H1 (cell line): ENCODE measurements at regions not wholly inside any gene's neighbourhood (a gene's known extent, or its start where the extent isn't known, plus 50 kb on each side); places are given as distances from the start of the nearest gene placed in this dataset.

ENCODE experiments used
- CTCF ChIA-PET: fragments of 300-600 bp; sonication (Branson Sonifier 250); formaldehyde crosslinking; loops from one replicate; lab custom pipeline; 2021; ENCODE audit not compliant: partially characterized antibody; lab: Charles Lee
- POLR2A ChIA-PET: fragments of 300-600 bp; sonication (Branson Sonifier 250); formaldehyde crosslinking; loops from one replicate; lab custom pipeline; 2021; ENCODE audit warnings: inconsistent platforms; ENCODE audit not compliant: partially characterized antibody; lab: Charles Lee
- DNase-seq, 2 experiments: peaks; one replicate each; pipeline versions ENCODE4 v3.0.0 to v3.0.0-alpha.2; 2010 to 2022; ENCODE audit warnings: low spot score in 2 of 2, low read depth in 1 of 2, mixed read lengths in 1 of 2
- FAIRE-seq: peaks from 2 replicates; lab custom pipeline; 2011; peaks lifted over from hg19 to GRCh38; lab: Jason Lieb, UNC
- H2AFZ ChIP-seq: 2 replicates; pipeline ENCODE4 v1.8.1; 2012; ENCODE audit warnings: low read length, inconsistent platforms
- H2AK5ac ChIP-seq: 2 replicates; pipeline ENCODE4 v1.6.1; 2013; ENCODE audit warnings: low read depth, low read length
- H2BK120ac ChIP-seq: replicated peaks from 2 replicates; pipeline ENCODE3; 2013; ENCODE audit warnings: low read depth, low read length, inconsistent platforms
- H2BK12ac ChIP-seq: 2 replicates; pipeline ENCODE4 v1.6.1; 2013; ENCODE audit warnings: low read depth, low read length
- H2BK15ac ChIP-seq: 2 replicates; pipeline ENCODE4 v1.6.1; 2013; ENCODE audit warnings: low read length
- H2BK20ac ChIP-seq: 2 replicates; pipeline ENCODE4 v1.6.1; 2013; ENCODE audit warnings: low read length
- H2BK5ac ChIP-seq: 2 replicates; pipeline ENCODE4 v1.6.1; 2013; ENCODE audit warnings: low read depth, low read length
- H3K14ac ChIP-seq: 2 replicates; pipeline ENCODE4 v1.6.1; 2013; ENCODE audit warnings: inconsistent platforms; ENCODE audit not compliant: insufficient read length
- H3K18ac ChIP-seq: 2 replicates; pipeline ENCODE4 v1.6.1; 2013; ENCODE audit warnings: low read length; ENCODE audit errors: extremely low read depth
- H3K23ac ChIP-seq: 2 replicates; pipeline ENCODE4 v1.6.1; 2013; ENCODE audit warnings: inconsistent platforms; ENCODE audit not compliant: insufficient read length
- H3K23me2 ChIP-seq: 2 replicates; pipeline ENCODE4 v1.6.1; 2013; ENCODE audit warnings: low read depth, low read length
- H3K27ac ChIP-seq: 2 replicates; pipeline ENCODE4 v1.6.1; 2011; ENCODE audit warnings: low read depth, low read length, inconsistent platforms
- H3K27me3 ChIP-seq, 4 experiments: replicated peaks in 1 of 4; 1 replicate in 1 of 4; 2 replicates in 3 of 4; pipeline versions ENCODE4 v1.6.1 to v1.8.1; 2011 to 2013; ENCODE audit warnings: low read length in 3 of 4, mild to moderate bottlenecking in 3 of 4, inconsistent platforms in 2 of 4, mixed read lengths in 2 of 4, moderate library complexity in 1 of 4; ENCODE audit not compliant: control insufficient read depth in 3 of 4, insufficient read depth in 3 of 4; ENCODE audit errors: extremely low read depth in 1 of 4
- H3K36me3 ChIP-seq, 4 experiments: 2 replicates each; pipeline versions ENCODE4 v1.6.1 to v1.8.1; 2011 to 2013; ENCODE audit warnings: mild to moderate bottlenecking in 4 of 4, low read length in 3 of 4, moderate library complexity in 2 of 4, control low read depth in 1 of 4, inconsistent platforms in 1 of 4; ENCODE audit not compliant: insufficient read depth in 4 of 4, control insufficient read depth in 2 of 4
- H3K4ac ChIP-seq: replicated peaks from 2 replicates; pipeline ENCODE3; 2013; ENCODE audit warnings: low read length, low read depth, mixed read lengths, inconsistent platforms; ENCODE audit not compliant: insufficient read length
- H3K4me1 ChIP-seq, 4 experiments: replicated peaks in 1 of 4; 1 replicate in 1 of 4; 2 replicates in 3 of 4; pipeline versions ENCODE4 v1.6.1 to v1.8.1; 2011 to 2013; ENCODE audit warnings: low read length in 3 of 4, inconsistent platforms in 2 of 4, mixed read lengths in 1 of 4; ENCODE audit not compliant: insufficient read depth in 4 of 4, control insufficient read depth in 3 of 4
- H3K4me2 ChIP-seq, 2 experiments: 2 replicates each; pipeline versions ENCODE4 v1.6.1 to v1.8.1; 2011 to 2013; ENCODE audit warnings: low read depth in 2 of 2, low read length in 2 of 2, control low read depth in 1 of 2, inconsistent platforms in 1 of 2, mild to moderate bottlenecking in 1 of 2; ENCODE audit not compliant: insufficient read depth in 1 of 2
- H3K4me3 ChIP-seq, 4 experiments: fragments of 200-600, 300-600 bp in 1 of 4; sonication (generic), shearing (Covaris generic), sonication (Bioruptor Twin) in 1 of 4; 2 replicates each; pipeline versions ENCODE4 v1.5.1 to v1.8.1; 2011 to 2016; ENCODE audit warnings: low read length in 4 of 4, low read depth in 3 of 4, control low read depth in 2 of 4, inconsistent platforms in 2 of 4, mild to moderate bottlenecking in 2 of 4, mixed read lengths in 1 of 4, moderate library complexity in 1 of 4; ENCODE audit not compliant: insufficient read depth in 2 of 4; ENCODE audit errors: extremely low read depth in 1 of 4
- H3K56ac ChIP-seq: replicated peaks from 2 replicates; pipeline ENCODE3; 2013; ENCODE audit warnings: low read depth, mild to moderate bottlenecking, mixed read lengths, low read length, inconsistent platforms; ENCODE audit not compliant: insufficient read length
- H3K79me1 ChIP-seq: 2 replicates; pipeline ENCODE4 v1.6.1; 2013; ENCODE audit warnings: low read depth, low read length, control low read depth
- H3K79me2 ChIP-seq, 2 experiments: 2 replicates each; pipeline versions ENCODE4 v1.6.1 to v1.8.1; 2012 to 2013; ENCODE audit warnings: low read length in 2 of 2, mild to moderate bottlenecking in 2 of 2, inconsistent platforms in 1 of 2; ENCODE audit not compliant: insufficient read depth in 2 of 2, control insufficient read depth in 1 of 2
- H3K9ac ChIP-seq, 4 experiments: replicated peaks in 1 of 4; 1 replicate in 1 of 4; 2 replicates in 3 of 4; pipeline versions ENCODE4 v1.6.1 to v1.8.1; 2011 to 2013; ENCODE audit warnings: low read depth in 3 of 4, low read length in 3 of 4, control low read depth in 2 of 4, mild to moderate bottlenecking in 2 of 4, moderate library complexity in 2 of 4, inconsistent platforms in 1 of 4; ENCODE audit errors: extremely low read depth in 1 of 4
- H3K9me3 ChIP-seq, 2 experiments: 2 replicates each; pipeline versions ENCODE4 v1.6.1 to v1.8.1; 2012 to 2013; ENCODE audit warnings: mild to moderate bottlenecking in 2 of 2, moderate library complexity in 2 of 2, control low read depth in 1 of 2, inconsistent platforms in 1 of 2, low read depth in 1 of 2, low read length in 1 of 2, mixed read lengths in 1 of 2; ENCODE audit not compliant: insufficient read depth in 2 of 2
- H4K20me1 ChIP-seq, 2 experiments: replicated peaks in 1 of 2; 2 replicates each; pipeline versions ENCODE3 to v1.8.1; 2011 to 2013; ENCODE audit warnings: inconsistent platforms in 2 of 2, low read length in 2 of 2, mild to moderate bottlenecking in 1 of 2; ENCODE audit not compliant: insufficient read depth in 2 of 2, control insufficient read depth in 1 of 2
- H4K5ac ChIP-seq: 2 replicates; pipeline ENCODE4 v1.6.1; 2013; ENCODE audit warnings: low read length, low read depth, mixed read lengths, inconsistent platforms; ENCODE audit not compliant: insufficient read length
- H4K8ac ChIP-seq: 2 replicates; pipeline ENCODE4 v1.8.0; 2013; ENCODE audit warnings: mild to moderate bottlenecking, moderate library complexity, low read length, inconsistent platforms; ENCODE audit not compliant: insufficient read depth; ENCODE audit errors: extremely low read depth
- H4K91ac ChIP-seq: replicated peaks from 2 replicates; pipeline ENCODE3; 2013; ENCODE audit warnings: low read length, mixed read lengths, inconsistent platforms; ENCODE audit not compliant: insufficient read length
- ASH2L ChIP-seq: fragments of 200-600, 300-600 bp; sonication (generic); IDR thresholded peaks from one replicate; pipeline ENCODE4 v1.7.1; 2017; ENCODE audit warnings: low read length
- BACH1 ChIP-seq: IDR thresholded peaks from 2 replicates; pipeline ENCODE4 v1.6.1; 2012; ENCODE audit warnings: low read length, improper control_type of control experiment
- CTBP2 ChIP-seq: IDR thresholded peaks from 2 replicates; pipeline ENCODE4 v1.7.0; 2011; ENCODE audit warnings: borderline replicate concordance, mild to moderate bottlenecking, moderate library complexity, mixed read lengths, low read length; ENCODE audit not compliant: insufficient read depth, insufficient read length
- MAFK ChIP-seq: IDR thresholded peaks from 2 replicates; pipeline ENCODE4 v1.6.1; 2012; ENCODE audit warnings: low read depth, mild to moderate bottlenecking, improper control_type of control experiment, low read length
- POLR2AphosphoS5 ChIP-seq: IDR thresholded peaks from 2 replicates; pipeline ENCODE4 v1.6.1; 2011; ENCODE audit warnings: low read depth, low read length
- RFX5 ChIP-seq: IDR thresholded peaks from 2 replicates; pipeline ENCODE4 v1.6.1; 2011; ENCODE audit warnings: low read depth, low read length, improper control_type of control experiment, borderline replicate concordance
- SIN3A ChIP-seq, 2 experiments: IDR thresholded peaks in 1 of 2; conservative IDR thresholded peaks in 1 of 2; 2 replicates each; pipeline ENCODE4 v1.6.1; 2011 to 2012; ENCODE audit warnings: low read length in 2 of 2, improper control_type of control experiment in 1 of 2, low read depth in 1 of 2, mild to moderate bottlenecking in 1 of 2
- SIX5 ChIP-seq: IDR thresholded peaks from 2 replicates; pipeline ENCODE4 v1.6.1; 2011; ENCODE audit warnings: mild to moderate bottlenecking, low read depth, low read length
- SUZ12 ChIP-seq: fragments of 200-600 bp; sonication (generic); IDR thresholded peaks from 2 replicates; pipeline ENCODE4 v1.6.1; 2012; ENCODE audit warnings: mild to moderate bottlenecking, inconsistent platforms, low read length, moderate library complexity, mixed read lengths
- TBP ChIP-seq: IDR thresholded peaks from 2 replicates; pipeline ENCODE4 v1.6.1; 2011; ENCODE audit warnings: low read depth, low read length, improper control_type of control experiment
- WGBS, 2 experiments: shearing (Covaris generic) in 1 of 2; methylation state at CpG; one replicate each; pipeline versions ENCODE4 v1.1.6 to v1.1.7; 2013 to 2015; ENCODE audit warnings: low lambda C conversion rate in 2 of 2, mixed read lengths in 2 of 2, inconsistent platforms in 1 of 2, low coverage in 1 of 2, missing lambda C conversion rate in 1 of 2; ENCODE audit not compliant: insufficient replicate concordance in 2 of 2, insufficient coverage in 1 of 2, insufficient read length in 1 of 2; ENCODE audit errors: extremely low coverage in 1 of 2, missing lambda C conversion rate in 1 of 2; 5-methylcytosine and 5-hydroxymethylcytosine counted together
- TF ChIP-seq, protein P1 (sequence below), 3 experiments: IDR thresholded peaks; 1 replicate in 2 of 3; 2 replicates in 1 of 3; pipeline versions ENCODE4 v1.5.1 to v1.6.1; 2011; ENCODE audit warnings: low read length in 3 of 3, mild to moderate bottlenecking in 3 of 3, inconsistent platforms in 2 of 3, low read depth in 1 of 3, moderate library complexity in 1 of 3; ENCODE audit not compliant: insufficient read depth in 1 of 3; ENCODE audit errors: control extremely low read depth in 1 of 3

DNA sequence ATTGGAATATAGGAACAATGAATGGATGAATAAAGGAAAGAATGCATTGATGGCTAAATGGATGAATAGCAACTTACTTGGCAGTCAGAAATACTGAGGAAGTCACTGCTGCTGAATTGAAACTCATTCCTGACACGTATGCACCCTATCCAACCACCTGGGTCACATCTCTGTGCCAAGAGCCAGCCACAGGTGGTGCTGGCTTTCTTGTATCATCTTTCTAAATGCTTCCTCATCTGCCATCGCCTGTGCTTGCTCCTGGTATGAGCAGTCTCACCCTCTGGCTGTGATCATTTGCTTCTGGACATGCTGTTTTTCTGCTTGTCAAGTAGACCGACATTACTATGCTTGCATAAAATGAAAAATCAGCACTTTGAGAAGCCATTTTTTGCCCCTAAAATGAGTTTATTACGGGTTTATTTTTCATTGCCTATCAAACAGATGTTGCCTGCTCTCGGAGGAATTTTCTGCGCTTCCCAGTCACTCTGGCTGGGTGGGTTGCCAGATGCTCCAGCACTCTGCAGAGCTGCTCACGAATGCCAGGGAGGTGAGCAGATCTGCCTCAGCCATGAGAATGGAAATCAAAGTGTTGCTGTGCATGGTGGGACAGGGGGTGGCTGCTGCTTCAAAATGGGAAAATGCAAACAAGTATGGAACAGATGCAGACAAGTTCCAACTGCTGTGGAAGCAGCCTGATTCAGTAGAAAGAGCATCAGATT, 1349.6 kb upstream of the CDH8 start:
- no peak overlapping the region for H4K5ac ChIP-seq
- no peak overlapping the region for H2AK5ac ChIP-seq
- H3K9me3 ChIP-seq = peaks cover 0 to 6% of the 10 kb centered on the region in 2 experiments; a peak in 1 of 4 replicates
- H3K4me2 ChIP-seq = no peak overlapping the region
- H3K14ac ChIP-seq = no peak overlapping the region
- H3K4me1 ChIP-seq = no peaks in the 10 kb centered on the region; a peak in 1 of 7 replicates
- no peak overlapping the region for H3K23ac ChIP-seq
- H4K91ac ChIP-seq = no peak overlapping the region
- no peaks in the 10 kb centered on the region for H3K23me2 ChIP-seq
- peak overlapping the region; percentile 38 for H3K18ac ChIP-seq
- CTCF ChIA-PET = interaction anchor here (1.0 kb wide), 1 partner anchor 94 kb away, joined by 3 read pairs; no protein-coding TSS in a partner anchor
- 89% methylated on average over 7 of the region's 7 CpGs; no CpG with 5 or more reads in 1 of the 2 experiments for WGBS, 2 experiments
- no peaks in the 10 kb centered on the region for H3K79me1 ChIP-seq
- no peaks in the 10 kb centered on the region for H3K27me3 ChIP-seq
- H2BK5ac ChIP-seq = no peak overlapping the region
- no peaks in the 10 kb centered on the region for H3K36me3 ChIP-seq
- no peaks in the 10 kb centered on the region for H4K20me1 ChIP-seq
- H3K27ac ChIP-seq = no peak overlapping the region
- FAIRE-seq (no peak), DNase-seq (no peak)
- H2BK15ac ChIP-seq = 0 out of 2 replicates have a peak overlapping the region, but pooled peaks have one; percentile 5
- no peak overlapping the region; the same call in 1 of the 2 replicates for H2BK20ac ChIP-seq
- H3K4me3 ChIP-seq = no peak overlapping the region
- no peak overlapping the region for H3K56ac ChIP-seq
- no peak overlapping the region for H2BK120ac ChIP-seq
- H2BK12ac ChIP-seq = no peak overlapping the region
- POLR2A ChIA-PET = no interaction called here
- H3K4ac ChIP-seq = no peak overlapping the region
- H2AFZ ChIP-seq = peak overlapping the region; percentile 75; the same call in 1 of the 2 replicates
- H3K9ac ChIP-seq = no peak overlapping the region
- H4K8ac ChIP-seq = no peak overlapping the region
- no peaks in the 10 kb centered on the region for H3K79me2 ChIP-seq
- TF ChIP-seq SIN3A (conservative IDR thresholded peaks at IDR 0.05 in 1 of 2, IDR thresholded peaks at IDR 0.05 in 1 of 2; ENCODE audit: low read depth in 1 of 2, low read length in 2 of 2) (no peak), TBP (no peak), MAFK (no peak), POLR2AphosphoS5 (no peak), BACH1 (no peak), ASH2L (no peak), RFX5 (no peak), CTBP2 (no peak), SIX5 (no peak), SUZ12 (no peak)
- TF ChIP-seq, protein P1, sequence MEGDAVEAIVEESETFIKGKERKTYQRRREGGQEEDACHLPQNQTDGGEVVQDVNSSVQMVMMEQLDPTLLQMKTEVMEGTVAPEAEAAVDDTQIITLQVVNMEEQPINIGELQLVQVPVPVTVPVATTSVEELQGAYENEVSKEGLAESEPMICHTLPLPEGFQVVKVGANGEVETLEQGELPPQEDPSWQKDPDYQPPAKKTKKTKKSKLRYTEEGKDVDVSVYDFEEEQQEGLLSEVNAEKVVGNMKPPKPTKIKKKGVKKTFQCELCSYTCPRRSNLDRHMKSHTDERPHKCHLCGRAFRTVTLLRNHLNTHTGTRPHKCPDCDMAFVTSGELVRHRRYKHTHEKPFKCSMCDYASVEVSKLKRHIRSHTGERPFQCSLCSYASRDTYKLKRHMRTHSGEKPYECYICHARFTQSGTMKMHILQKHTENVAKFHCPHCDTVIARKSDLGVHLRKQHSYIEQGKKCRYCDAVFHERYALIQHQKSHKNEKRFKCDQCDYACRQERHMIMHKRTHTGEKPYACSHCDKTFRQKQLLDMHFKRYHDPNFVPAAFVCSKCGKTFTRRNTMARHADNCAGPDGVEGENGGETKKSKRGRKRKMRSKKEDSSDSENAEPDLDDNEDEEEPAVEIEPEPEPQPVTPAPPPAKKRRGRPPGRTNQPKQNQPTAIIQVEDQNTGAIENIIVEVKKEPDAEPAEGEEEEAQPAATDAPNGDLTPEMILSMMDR (IDR thresholded peaks at IDR 0.05; ENCODE audit: control extremely low read depth in 1 of 3, insufficient read depth in 1 of 3, low read depth in 1 of 3, low read length in 3 of 3) = no peak
